OCI-LY3 (cell line): ENCODE measurements at regions not wholly inside any gene's neighbourhood (a gene's known extent, or its start where the extent isn't known, plus 50 kb on each side); places are given as distances from the start of the nearest gene placed in this dataset.

ENCODE experiments used
- EZH2phosphoT487 ChIP-seq: fragments of 200-600 bp; shearing (Covaris generic); IDR thresholded peaks from 2 replicates; pipeline ENCODE4 v1.6.1; 2018; ENCODE audit warnings: antibody characterized with exemption, mixed run types, low read depth
- TF ChIP-seq, protein P1 (sequence below): fragments of 200-600, 300-600 bp; sonication (generic); IDR thresholded peaks from 2 replicates; pipeline ENCODE4 v1.5.1; 2014; ENCODE audit warnings: antibody characterized with exemption, low read length, low read depth

DNA sequence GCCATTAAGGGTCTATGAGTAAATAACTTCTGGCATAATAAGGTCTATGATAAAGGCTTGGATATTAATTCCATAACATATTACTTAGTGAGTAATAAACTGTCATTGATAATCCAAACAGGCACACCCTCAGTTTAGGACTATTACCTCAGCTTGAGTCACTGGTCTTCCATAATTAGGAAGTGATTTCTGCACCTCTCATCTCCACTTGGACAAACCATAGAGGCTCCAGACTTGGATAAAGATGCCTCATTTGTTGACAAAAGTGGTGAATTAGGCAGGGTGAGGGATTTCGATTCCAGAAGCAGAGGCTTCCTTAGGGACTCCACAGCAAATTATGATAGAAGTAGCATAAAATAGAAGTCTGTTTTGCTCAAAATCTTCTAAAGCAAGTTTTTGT lies 127.5 kb upstream of the MTAP start:
- TF ChIP-seq, protein P1, sequence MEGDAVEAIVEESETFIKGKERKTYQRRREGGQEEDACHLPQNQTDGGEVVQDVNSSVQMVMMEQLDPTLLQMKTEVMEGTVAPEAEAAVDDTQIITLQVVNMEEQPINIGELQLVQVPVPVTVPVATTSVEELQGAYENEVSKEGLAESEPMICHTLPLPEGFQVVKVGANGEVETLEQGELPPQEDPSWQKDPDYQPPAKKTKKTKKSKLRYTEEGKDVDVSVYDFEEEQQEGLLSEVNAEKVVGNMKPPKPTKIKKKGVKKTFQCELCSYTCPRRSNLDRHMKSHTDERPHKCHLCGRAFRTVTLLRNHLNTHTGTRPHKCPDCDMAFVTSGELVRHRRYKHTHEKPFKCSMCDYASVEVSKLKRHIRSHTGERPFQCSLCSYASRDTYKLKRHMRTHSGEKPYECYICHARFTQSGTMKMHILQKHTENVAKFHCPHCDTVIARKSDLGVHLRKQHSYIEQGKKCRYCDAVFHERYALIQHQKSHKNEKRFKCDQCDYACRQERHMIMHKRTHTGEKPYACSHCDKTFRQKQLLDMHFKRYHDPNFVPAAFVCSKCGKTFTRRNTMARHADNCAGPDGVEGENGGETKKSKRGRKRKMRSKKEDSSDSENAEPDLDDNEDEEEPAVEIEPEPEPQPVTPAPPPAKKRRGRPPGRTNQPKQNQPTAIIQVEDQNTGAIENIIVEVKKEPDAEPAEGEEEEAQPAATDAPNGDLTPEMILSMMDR: no peak
- TF ChIP-seq EZH2phosphoT487: no peak
